Stimulated activated naive CD4-positive, alpha-beta T cell (primary cell): ENCODE measurements at regions not wholly inside any gene's neighbourhood (a gene's known extent, or its start where the extent isn't known, plus 50 kb on each side); places are given as distances from the start of the nearest gene placed in this dataset.

ENCODE experiments used
- DNase-seq, 6 experiments: peaks; one replicate each; lab custom pipeline; 2025; lab: John Stamatoyannopoulos, UW

- no peak for DNase-seq
Observed at GRCh38 chr6:23016696-23017095, 447.3 kb downstream of the HDGFL1 start.

GRCh38 chr6:23021487-23021886 is 452.1 kb downstream of the HDGFL1 start:
- no peak for DNase-seq

- DNase-seq, result no peak
Observed at GRCh38 chr6:23027281-23027680, 457.9 kb downstream of the HDGFL1 start.

DNA sequence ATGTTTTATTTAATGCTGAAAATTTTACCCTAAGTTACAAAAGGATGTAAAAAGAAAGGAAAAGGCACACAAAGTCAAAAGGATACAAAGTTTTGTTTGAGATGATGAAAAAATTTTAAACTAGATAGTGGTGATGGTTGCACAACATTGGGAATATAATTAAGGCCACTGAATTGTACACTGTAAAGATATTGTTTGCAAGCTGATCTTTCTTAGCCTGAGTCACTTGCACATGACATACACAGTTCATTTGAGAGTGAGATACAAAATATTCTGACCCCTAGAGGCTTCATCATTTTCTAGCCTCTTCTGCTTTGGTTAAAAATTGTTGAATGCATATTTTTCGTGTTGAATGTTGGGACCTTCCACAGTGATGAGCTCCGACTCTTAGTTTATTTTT is 462.6 kb downstream of the HDGFL1 start:
- no peak for DNase-seq

- no peak for DNase-seq
Observed at GRCh38 chr6:23034926-23035325, 465.6 kb downstream of the HDGFL1 start.

DNA sequence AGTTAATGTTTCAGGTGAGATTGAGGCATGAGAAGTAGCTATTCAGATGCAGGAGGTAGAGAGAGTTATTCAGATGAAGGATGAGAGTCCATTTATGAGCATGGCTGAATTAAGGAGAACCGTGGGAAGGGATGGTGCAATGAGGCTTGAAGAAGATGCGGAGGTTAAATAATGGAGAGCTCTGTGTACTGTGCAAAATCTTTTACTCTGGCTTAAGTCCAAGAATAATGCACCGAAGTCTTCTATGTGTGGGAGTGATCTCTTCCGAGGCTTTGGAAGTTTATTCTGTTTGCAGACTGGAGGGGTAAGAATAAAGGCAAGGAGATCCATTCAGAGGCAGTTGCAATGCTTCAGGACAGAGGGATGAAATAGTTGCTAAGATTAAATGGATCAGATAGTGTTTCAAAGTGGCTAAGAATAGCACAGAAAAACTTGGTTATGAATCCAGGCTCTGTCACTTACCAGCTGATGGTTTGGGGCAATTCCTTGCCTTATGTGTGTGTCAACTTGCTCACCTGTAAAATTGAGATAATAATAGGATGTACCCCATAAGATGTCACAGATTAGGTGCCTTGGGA is 467.1 kb downstream of the HDGFL1 start:
- no peak for DNase-seq

GRCh38 chr6:23040899-23041298 is 471.5 kb downstream of the HDGFL1 start:
- no peak for DNase-seq

- no peak for DNase-seq
Observed at GRCh38 chr6:23045280-23045679, 475.9 kb downstream of the HDGFL1 start.

- DNase-seq, result no peak
Observed at GRCh38 chr6:23055523-23055922, 486.2 kb downstream of the HDGFL1 start.

GRCh38 chr6:23073821-23074220 is 504.5 kb downstream of the HDGFL1 start:
- no peak for DNase-seq

- DNase-seq, result no peak
Observed at GRCh38 chr6:23077772-23078171, 508.4 kb downstream of the HDGFL1 start.

- no peak for DNase-seq
Observed at GRCh38 chr6:23081701-23082100, 512.3 kb downstream of the HDGFL1 start.

DNA sequence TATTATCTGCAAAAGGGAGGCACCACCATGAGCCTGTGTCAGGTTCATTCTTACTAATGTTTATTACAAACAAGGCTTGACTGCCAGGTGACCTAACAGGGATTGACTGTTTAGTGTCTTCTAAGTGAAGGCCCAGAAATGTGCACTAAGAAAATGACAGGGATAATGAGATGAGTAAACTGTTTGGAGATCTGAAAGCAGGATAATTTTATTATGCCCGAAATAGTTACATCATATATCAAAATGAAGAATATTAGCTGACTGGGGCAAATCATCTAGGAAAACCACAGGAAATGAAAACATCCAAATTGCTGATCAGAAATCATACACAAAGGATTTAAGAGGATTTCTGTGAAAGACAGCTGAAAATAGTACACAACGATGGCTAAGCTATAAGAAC is 516.7 kb downstream of the HDGFL1 start:
- no peak for DNase-seq

GRCh38 chr6:23087471-23087870 is 518.1 kb downstream of the HDGFL1 start:
- DNase-seq, result no peak

- DNase-seq, result no peak
Observed at GRCh38 chr6:23088761-23089160, 519.4 kb downstream of the HDGFL1 start.

- no peak for DNase-seq
Observed at GRCh38 chr6:23089981-23090380, 520.6 kb downstream of the HDGFL1 start.

DNA sequence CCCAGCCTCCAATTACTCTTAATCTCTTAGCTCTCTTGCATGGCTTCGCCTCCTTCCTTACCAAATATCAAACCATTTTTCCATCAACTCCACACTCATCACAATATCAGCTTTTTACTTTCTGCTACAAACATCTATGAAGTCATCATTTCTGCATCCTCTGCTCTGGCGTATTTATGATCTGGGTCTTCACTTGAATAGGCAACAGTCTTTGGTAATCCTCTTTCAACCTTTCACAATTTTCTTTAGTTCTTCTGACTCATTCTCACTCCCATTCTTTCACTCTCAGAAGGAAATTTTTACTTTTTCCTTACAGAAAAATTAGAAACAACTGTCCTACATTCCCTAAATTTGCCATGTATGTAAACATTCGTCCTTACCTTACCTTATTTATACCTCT is 522.4 kb downstream of the HDGFL1 start:
- DNase-seq, result no peak

DNA sequence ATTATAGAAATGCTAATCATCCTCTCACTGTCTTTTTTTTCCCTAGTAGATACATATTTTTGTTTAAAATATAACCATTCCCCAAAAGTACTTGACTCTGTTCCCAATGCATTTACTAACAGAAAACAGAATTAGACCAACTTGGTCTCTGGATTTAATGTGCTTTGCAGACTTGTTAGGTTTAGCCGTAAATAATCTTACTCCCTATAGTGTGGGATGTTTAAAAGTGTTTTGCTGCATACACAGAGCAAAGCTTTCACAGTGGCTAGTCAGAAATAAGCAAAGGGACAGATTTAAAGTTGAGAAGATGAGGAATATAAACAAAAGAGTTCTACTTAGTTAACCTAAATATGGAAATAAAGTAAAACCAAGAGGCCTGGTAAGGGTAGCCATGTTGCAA is 527.5 kb downstream of the HDGFL1 start:
- DNase-seq, result no peak

GRCh38 chr6:23097566-23097965 is 528.2 kb downstream of the HDGFL1 start:
- no peak for DNase-seq

GRCh38 chr6:23106951-23107350 is 537.6 kb downstream of the HDGFL1 start:
- DNase-seq, result no peak

GRCh38 chr6:23111984-23112383 is 542.6 kb downstream of the HDGFL1 start:
- DNase-seq, result no peak

GRCh38 chr6:23114812-23115504 is 545.6 kb downstream of the HDGFL1 start:
- DNase-seq, result no peak

DNA sequence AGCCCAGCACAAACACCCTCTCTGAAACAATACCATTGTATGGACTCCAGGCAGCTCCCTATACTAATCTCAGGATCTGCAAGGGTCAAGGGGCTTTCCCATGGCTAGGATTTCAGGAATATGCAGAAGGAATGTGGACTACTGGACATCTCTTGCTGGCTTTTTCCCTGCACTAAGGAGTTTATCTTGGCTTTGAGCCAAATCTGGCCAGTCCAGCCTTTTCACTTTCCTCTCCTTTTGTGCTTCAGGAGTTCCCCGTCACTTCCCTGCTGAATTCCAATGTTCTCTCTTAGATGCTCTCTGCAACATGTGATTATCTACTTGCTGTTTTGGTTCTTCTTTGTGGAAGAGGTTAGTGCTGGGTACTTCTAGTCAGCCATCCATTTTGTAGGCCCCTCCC is 568.2 kb downstream of the HDGFL1 start:
- no peak for DNase-seq

DNA sequence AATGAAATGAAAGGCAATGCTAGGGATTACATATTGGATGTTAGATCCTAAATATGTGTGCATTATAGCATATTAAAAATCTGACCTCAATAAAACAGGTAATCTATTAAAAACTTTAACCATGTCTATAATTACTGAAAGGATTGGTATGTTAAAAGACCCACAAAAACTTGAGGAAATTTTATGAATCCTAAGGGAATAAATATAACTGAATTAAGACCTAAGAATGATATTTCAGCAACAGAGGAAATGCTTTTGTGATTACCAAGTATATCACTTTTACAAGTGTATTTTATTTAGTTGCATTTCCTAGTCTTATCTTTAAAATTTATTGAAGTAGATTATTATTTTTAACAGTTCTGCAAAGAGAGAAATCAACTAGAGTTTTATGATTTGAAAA is 571.5 kb downstream of the HDGFL1 start:
- no peak for DNase-seq
